HFF-Myc (cell line): ENCODE measurements at regions not wholly inside any gene's neighbourhood (a gene's known extent, or its start where the extent isn't known, plus 50 kb on each side); places are given as distances from the start of the nearest gene placed in this dataset.

Source experiments
- DNase-seq: peaks from one replicate; pipeline ENCODE4 v3.0.0-alpha.2; 2011; ENCODE audit warnings: low read depth; ENCODE audit errors: extremely low read depth
- H3K4me3 ChIP-seq: replicated peaks from 2 replicates; pipeline ENCODE4 v1.5.1; 2011; ENCODE audit warnings: low read depth, mild to moderate bottlenecking, control low read depth, low read length
- CTCF ChIP-seq: IDR thresholded peaks from 2 replicates; pipeline ENCODE4 v1.5.1; 2012; ENCODE audit warnings: mild to moderate bottlenecking, low read depth, low read length, control low read depth; ENCODE audit errors: missing control alignments

GRCh38 chr6:148081076-148081475 is 261.6 kb upstream of the SASH1 start:
- no peak overlapping the region for H3K4me3 ChIP-seq
- DNase-seq: no peak
- no peak for TF ChIP-seq CTCF

GRCh38 chr6:148082044-148082443 is 260.6 kb upstream of the SASH1 start:
- no peak for TF ChIP-seq CTCF
- DNase-seq: no peak
- no peak overlapping the region for H3K4me3 ChIP-seq

- DNase-seq: no peak
- TF ChIP-seq CTCF: no peak
- H3K4me3 ChIP-seq: no peak overlapping the region
Measured at GRCh38 chr6:148082696-148083095, 259.9 kb upstream of the SASH1 start.

- DNase-seq: peak; percentile 35
Measured at GRCh38 chr6:148085631-148086331, 256.9 kb upstream of the SASH1 start.

GRCh38 chr6:148086386-148086785 is 256.3 kb upstream of the SASH1 start:
- no peak overlapping the region for H3K4me3 ChIP-seq
- no peak for DNase-seq
- no peak for TF ChIP-seq CTCF

More at GRCh38 chr6:148085631-148086331, 256.9 kb upstream of the SASH1 start:
- TF ChIP-seq CTCF: no peak
- no peak overlapping the region for H3K4me3 ChIP-seq

GRCh38 chr6:148086843-148087242 is 255.8 kb upstream of the SASH1 start:
- no peak for DNase-seq
- no peak for TF ChIP-seq CTCF
- no peak overlapping the region for H3K4me3 ChIP-seq

- no peak for TF ChIP-seq CTCF
- no peak overlapping the region for H3K4me3 ChIP-seq
- DNase-seq: no peak
Measured at GRCh38 chr6:148087659-148088058, 255.0 kb upstream of the SASH1 start.
